Testis (tissue), 2 donors: ENCODE measurements at regions not wholly inside any gene's neighbourhood (a gene's known extent, or its start where the extent isn't known, plus 50 kb on each side); places are given as distances from the start of the nearest gene placed in this dataset.

Experiments
- DNase-seq: peaks from one replicate; pipeline ENCODE4 v3.0.0-alpha.2; 2019
- H3K27ac ChIP-seq, 2 donors: fragments of 200-600 bp; sonication (generic); one replicate each; pipeline ENCODE4 v1.5.1; 2019
- H3K27me3 ChIP-seq: fragments of 200-600 bp; sonication (generic); one replicate; pipeline ENCODE4 v1.5.1; 2019
- H3K36me3 ChIP-seq: fragments of 200-600 bp; sonication (generic); one replicate; pipeline ENCODE4 v1.5.1; 2017; ENCODE audit warnings: low read depth; ENCODE audit errors: missing control alignments
- H3K4me1 ChIP-seq: fragments of 200-600 bp; sonication (generic); one replicate; pipeline ENCODE4 v1.5.1; 2019
- H3K4me3 ChIP-seq, 2 donors: fragments of 200-600 bp; sonication (generic); one replicate each; pipeline ENCODE4 v1.5.1; 2017 to 2019
- H3K9me3 ChIP-seq: fragments of 200-600 bp; sonication (generic); one replicate; pipeline ENCODE4 v1.5.1; 2017
- CTCF ChIP-seq, 3 experiments: fragments of 450-650 bp in 2 of 3; fragments of 200-600 bp in 1 of 3; sonication (generic) in 1 of 3; IDR thresholded peaks; one replicate each; pipeline ENCODE4 v1.5.1; 2016 to 2019; ENCODE audit warnings: antibody characterized with exemption in 3 of 3, mild to moderate bottlenecking in 2 of 3, moderate library complexity in 1 of 3
- POLR2A ChIP-seq: fragments of 450-650 bp; IDR thresholded peaks from one replicate; pipeline ENCODE4 v1.6.1; 2017; ENCODE audit warnings: antibody characterized with exemption, mild to moderate bottlenecking, moderate library complexity
- WGBS, 2 donors: methylation state at CpG; one replicate each; pipeline ENCODE4 v1.1.5; 2018; 5-methylcytosine and 5-hydroxymethylcytosine counted together
- intact Hi-C: fragments of 100-400 bp; cut with DNase I; formaldehyde crosslinking; loops from one replicate; pipeline ENCODE4 v1.15.1; 2023; ENCODE audit warnings: low total_unique reads

GRCh38 chr5:93088592-93089389 is 492.2 kb downstream of the NR2F1-AS1 start:
- no peak overlapping the region for H3K4me3 ChIP-seq
- H3K36me3 ChIP-seq, result no peaks in the 10 kb centered on the region
- H3K4me1 ChIP-seq, result no peaks in the 10 kb centered on the region
- H3K27ac ChIP-seq, result no peak overlapping the region
- H3K27me3 ChIP-seq, result no peaks in the 10 kb centered on the region
- intact Hi-C loops, result no loop called here
- H3K9me3 ChIP-seq, result no peaks in the 10 kb centered on the region
- DNase-seq, result no peak
- 64 to 69% methylated on average over 7 of the region's 7 CpGs for WGBS, 2 donors
- no peak for TF ChIP-seq CTCF (IDR thresholded peaks at IDR 0.05)
- no peak for TF ChIP-seq POLR2A

GRCh38 chr5:93087326-93087725 is 493.7 kb downstream of the NR2F1-AS1 start:
- H3K9me3 ChIP-seq, result no peaks in the 10 kb centered on the region
- no peaks in the 10 kb centered on the region for H3K4me1 ChIP-seq
- no peaks in the 10 kb centered on the region for H3K27me3 ChIP-seq
- H3K4me3 ChIP-seq, result no peak overlapping the region
- H3K27ac ChIP-seq, result no peak overlapping the region
- 96% methylated on average over 3 of the region's 3 CpGs for WGBS, 2 donors
- no peaks in the 10 kb centered on the region for H3K36me3 ChIP-seq
- no peak for TF ChIP-seq POLR2A
- DNase-seq, result no peak
- intact Hi-C loops, result no loop called here

GRCh38 chr5:93082981-93083380 is 498.0 kb downstream of the NR2F1-AS1 start:
- 93 to 100% methylated on average over 1 to 2 of the region's 2 CpGs for WGBS, 2 donors
- Histone ChIP-seq H3K9me3 (no peaks in the 10 kb centered on the region), H3K36me3 (no peaks in the 10 kb centered on the region), H3K27ac (no peak overlapping the region), H3K4me1 (no peaks in the 10 kb centered on the region), H3K27me3 (no peaks in the 10 kb centered on the region), H3K4me3 (no peak overlapping the region)
- no peak for DNase-seq
- TF ChIP-seq POLR2A, result no peak
- TF ChIP-seq CTCF (IDR thresholded peaks at IDR 0.05), result no peak
- intact Hi-C loops, result no loop called here

- Histone ChIP-seq H3K9me3 (no peaks in the 10 kb centered on the region), H3K27ac (no peak overlapping the region), H3K36me3 (no peaks in the 10 kb centered on the region), H3K27me3 (no peaks in the 10 kb centered on the region), H3K4me3 (no peak overlapping the region), H3K4me1 (no peaks in the 10 kb centered on the region)
- no peak for TF ChIP-seq CTCF (IDR thresholded peaks at IDR 0.05)
- TF ChIP-seq POLR2A, result no peak
- DNase-seq, result no peak
- intact Hi-C loops, result no loop called here
- WGBS, 2 donors, result 50 to 56% methylated on average over 2 of the region's 2 CpGs
Observed at GRCh38 chr5:93079046-93079445, 502.0 kb downstream of the NR2F1-AS1 start.

- no peak overlapping the region for H3K4me3 ChIP-seq
- no peaks in the 10 kb centered on the region for H3K36me3 ChIP-seq
- H3K27ac ChIP-seq, result no peak overlapping the region
- WGBS, 2 donors, result 46 to 48% methylated on average over 11 of the region's 11 CpGs
- H3K4me1 ChIP-seq, result no peaks in the 10 kb centered on the region
- H3K27me3 ChIP-seq, result no peaks in the 10 kb centered on the region
- H3K9me3 ChIP-seq, result no peaks in the 10 kb centered on the region
- peak; percentile 80 for DNase-seq
- TF ChIP-seq POLR2A, result no peak
- intact Hi-C loops, result no loop called here
Observed at GRCh38 chr5:93078082-93079038, 502.7 kb downstream of the NR2F1-AS1 start.
